Erythroblast (primary cell): ENCODE measurements at regions not wholly inside any gene's neighbourhood (a gene's known extent, or its start where the extent isn't known, plus 50 kb on each side); places are given as distances from the start of the nearest gene placed in this dataset.

Experiments
- GATA1 ChIP-seq: IDR thresholded peaks from 2 replicates; pipeline ENCODE4 v1.6.1; 2011; ENCODE audit warnings: low read depth, mild to moderate bottlenecking, control low read depth, low read length, moderate library complexity
- POLR2A ChIP-seq: IDR thresholded peaks from 2 replicates; pipeline ENCODE4 v1.6.1; 2011; ENCODE audit warnings: mild to moderate bottlenecking, low read length

DNA sequence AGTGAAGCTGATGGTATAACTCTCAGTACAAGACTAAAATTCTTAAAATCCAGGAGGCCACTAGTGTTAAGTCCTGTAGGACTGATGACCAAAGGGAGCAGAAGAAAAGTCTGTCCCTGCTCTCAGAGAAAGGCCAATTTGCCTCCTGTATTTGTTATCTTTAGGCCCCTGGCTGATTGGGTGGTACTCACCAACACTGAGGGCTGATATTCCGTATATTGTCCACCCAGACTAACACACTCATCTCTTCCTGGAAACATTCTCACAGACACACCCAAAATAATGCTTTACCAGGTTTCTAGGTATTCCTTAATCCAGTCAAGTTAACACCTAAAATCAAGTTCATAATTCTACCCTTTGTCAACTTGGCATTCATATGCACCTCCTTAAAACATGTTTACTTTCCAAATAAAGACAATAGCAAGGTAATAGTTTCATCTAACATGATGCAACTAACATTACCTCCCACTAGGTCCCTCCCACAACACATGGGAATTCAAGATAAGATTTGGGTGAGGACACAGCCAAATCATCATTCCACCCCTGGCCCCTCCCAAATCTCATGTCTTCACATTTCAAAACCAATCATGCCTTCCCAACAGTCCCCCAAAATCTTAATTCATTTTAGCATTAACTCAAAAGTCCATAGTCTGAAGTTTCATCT lies 84.3 kb downstream of the EGLN3 start:
- TF ChIP-seq POLR2A, result no peak
- no peak for TF ChIP-seq GATA1
